Activated naive CD4-positive, alpha-beta T cell treated with anti-CD3 and anti-CD28 coated beads, Interleukin-2, amount 10 ng/mL, durations not matched to agents 7 days and 5 days (primary cell): ENCODE measurements at regions not wholly inside any gene's neighbourhood (a gene's known extent, or its start where the extent isn't known, plus 50 kb on each side); places are given as distances from the start of the nearest gene placed in this dataset.

Experiments used
- CTCF ChIA-PET: fragments of 350-600 bp; sonication (Branson Sonifier 250); formaldehyde crosslinking; loops from one replicate; lab custom pipeline; 2021; ENCODE audit warnings: antibody characterized with exemption; lab: Charles Lee
- DNase-seq: peaks from one replicate; pipeline ENCODE4 v3.0.0-alpha.2; 2020
- H3K27ac Mint-ChIP-seq: one replicate; pipeline ENCODE4 v1.8.0; 2021; ENCODE audit warnings: mild to moderate bottlenecking, moderate library complexity, mixed read lengths
- H3K27me3 Mint-ChIP-seq: one replicate; pipeline ENCODE4 v1.8.0; 2021; ENCODE audit warnings: mild to moderate bottlenecking, mixed read lengths
- H3K36me3 Mint-ChIP-seq: one replicate; pipeline ENCODE4 v1.8.0; 2021; ENCODE audit warnings: mixed read lengths
- H3K4me1 Mint-ChIP-seq: one replicate; pipeline ENCODE4 v1.8.0; 2021; ENCODE audit warnings: mixed read lengths
- H3K4me3 Mint-ChIP-seq: one replicate; pipeline ENCODE4 v1.8.0; 2021; ENCODE audit warnings: mild to moderate bottlenecking, moderate library complexity, mixed read lengths
- H3K9me3 Mint-ChIP-seq: one replicate; pipeline ENCODE4 v1.8.0; 2021; ENCODE audit warnings: mixed read lengths

- DNase-seq: no peak
- Mint-ChIP-seq H3K9me3 (peaks cover 14% of the 10 kb centered on the region), H3K4me3 (no peak overlapping the region), H3K4me1 (no peaks in the 10 kb centered on the region), H3K36me3 (no peaks in the 10 kb centered on the region), H3K27me3 (no peaks in the 10 kb centered on the region), H3K27ac (no peak overlapping the region)
- CTCF ChIA-PET: no interaction called here
Measured at GRCh38 chr4:181637186-181638105, 605.8 kb upstream of the TENM3 start.

- Mint-ChIP-seq H3K36me3 (no peaks in the 10 kb centered on the region), H3K27ac (no peak overlapping the region), H3K4me3 (no peak overlapping the region), H3K4me1 (no peaks in the 10 kb centered on the region), H3K27me3 (no peaks in the 10 kb centered on the region), H3K9me3 (peaks cover 9% of the 10 kb centered on the region)
- DNase-seq: no peak
- CTCF ChIA-PET: no interaction called here
Measured at GRCh38 chr4:181643466-181643865, 599.7 kb upstream of the TENM3 start.

GRCh38 chr4:181645489-181645888, 597.7 kb upstream of the TENM3 start:
- Mint-ChIP-seq H3K4me1 (no peaks in the 10 kb centered on the region), H3K4me3 (no peak overlapping the region), H3K27me3 (no peaks in the 10 kb centered on the region), H3K9me3 (peaks cover 12% of the 10 kb centered on the region), H3K36me3 (no peaks in the 10 kb centered on the region), H3K27ac (no peak overlapping the region)
- DNase-seq: no peak
- CTCF ChIA-PET: no interaction called here

- no peak overlapping the region for H3K27ac Mint-ChIP-seq
- H3K4me1 Mint-ChIP-seq: no peaks in the 10 kb centered on the region
- H3K36me3 Mint-ChIP-seq: no peaks in the 10 kb centered on the region
- DNase-seq: no peak
- CTCF ChIA-PET: no interaction called here
- peaks cover 10% of the 10 kb centered on the region for H3K9me3 Mint-ChIP-seq
- H3K27me3 Mint-ChIP-seq: no peaks in the 10 kb centered on the region
- H3K4me3 Mint-ChIP-seq: no peak overlapping the region
Measured at GRCh38 chr4:181646864-181647263, 596.3 kb upstream of the TENM3 start.

GRCh38 chr4:181647396-181648147, 595.6 kb upstream of the TENM3 start:
- Mint-ChIP-seq H3K36me3 (no peaks in the 10 kb centered on the region), H3K9me3 (peaks cover 11% of the 10 kb centered on the region), H3K4me1 (no peaks in the 10 kb centered on the region), H3K4me3 (no peak overlapping the region), H3K27me3 (no peaks in the 10 kb centered on the region), H3K27ac (no peak overlapping the region)
- no peak for DNase-seq
- CTCF ChIA-PET: no interaction called here

DNA sequence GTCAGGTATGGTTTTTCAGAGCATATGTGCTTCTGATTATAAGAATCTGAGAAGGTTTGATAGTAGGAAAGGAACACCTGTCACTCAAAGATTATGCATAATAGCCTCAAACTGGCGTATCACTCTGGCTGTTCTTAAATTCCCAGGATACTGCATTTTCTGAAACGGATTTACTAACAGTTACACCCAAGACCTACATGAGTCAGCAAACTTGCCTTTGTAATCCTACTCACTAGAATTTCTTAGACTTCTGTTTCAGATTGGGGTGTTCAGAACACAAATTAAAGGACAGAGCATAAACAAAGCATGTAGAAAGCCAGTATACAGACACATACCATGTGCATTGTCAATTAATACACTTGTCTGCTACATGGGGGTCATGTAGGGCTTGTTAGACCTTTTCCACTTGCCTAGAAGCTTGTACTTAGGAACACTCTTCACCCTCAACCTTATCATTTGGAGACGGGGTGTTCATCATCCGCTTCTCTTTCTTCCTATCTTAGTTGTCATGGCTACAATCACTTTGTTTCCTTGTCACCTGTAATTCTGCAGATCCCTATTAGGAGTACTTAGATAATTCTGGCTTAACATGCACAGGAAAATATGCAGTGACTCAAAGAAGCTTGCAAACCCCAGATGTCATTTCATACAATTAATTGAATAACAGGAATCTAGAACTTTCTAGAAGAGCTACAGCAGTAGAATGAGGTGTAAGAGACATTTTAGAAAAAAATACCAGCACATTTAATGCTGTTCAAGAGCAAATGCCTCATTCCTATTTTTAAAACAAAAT, 593.0 kb upstream of the TENM3 start:
- Mint-ChIP-seq H3K4me3 (no peak overlapping the region), H3K4me1 (no peaks in the 10 kb centered on the region), H3K36me3 (no peaks in the 10 kb centered on the region), H3K9me3 (peaks cover 21% of the 10 kb centered on the region), H3K27me3 (no peaks in the 10 kb centered on the region), H3K27ac (no peak overlapping the region)
- CTCF ChIA-PET: no interaction called here
- DNase-seq: no peak

DNA sequence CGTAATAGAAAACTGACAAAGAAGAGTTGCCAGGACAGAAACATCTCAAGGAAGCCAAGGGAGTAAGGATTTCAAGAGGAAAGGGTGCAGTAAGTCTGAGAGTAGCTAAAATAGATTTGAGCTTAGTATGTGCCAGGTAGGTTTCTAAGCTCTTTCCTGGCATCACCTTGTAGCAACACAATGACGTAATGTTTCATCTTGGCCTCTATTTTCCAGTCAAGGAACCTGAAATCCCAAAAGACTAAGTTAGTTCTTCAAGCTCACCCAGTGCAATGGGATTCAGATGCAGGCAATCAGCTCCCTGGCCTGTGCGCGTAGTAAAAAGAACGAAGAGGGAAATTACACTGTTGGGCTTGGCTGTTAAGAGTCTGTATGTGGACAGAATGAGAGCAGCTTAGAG, 586.5 kb upstream of the TENM3 start:
- Mint-ChIP-seq H3K27ac (no peak overlapping the region), H3K9me3 (peaks cover 21% of the 10 kb centered on the region), H3K36me3 (no peaks in the 10 kb centered on the region), H3K27me3 (no peaks in the 10 kb centered on the region), H3K4me3 (no peak overlapping the region), H3K4me1 (no peaks in the 10 kb centered on the region)
- no peak for DNase-seq
- CTCF ChIA-PET: no interaction called here

GRCh38 chr4:181659202-181659601, 584.0 kb upstream of the TENM3 start:
- CTCF ChIA-PET: no interaction called here
- Mint-ChIP-seq H3K4me3 (no peak overlapping the region), H3K9me3 (peaks cover 14% of the 10 kb centered on the region), H3K27me3 (no peaks in the 10 kb centered on the region), H3K27ac (no peak overlapping the region), H3K4me1 (no peaks in the 10 kb centered on the region), H3K36me3 (no peaks in the 10 kb centered on the region)
- DNase-seq: no peak

GRCh38 chr4:181659876-181660275, 583.3 kb upstream of the TENM3 start:
- no peaks in the 10 kb centered on the region for H3K27me3 Mint-ChIP-seq
- H3K27ac Mint-ChIP-seq: no peak overlapping the region

DNA sequence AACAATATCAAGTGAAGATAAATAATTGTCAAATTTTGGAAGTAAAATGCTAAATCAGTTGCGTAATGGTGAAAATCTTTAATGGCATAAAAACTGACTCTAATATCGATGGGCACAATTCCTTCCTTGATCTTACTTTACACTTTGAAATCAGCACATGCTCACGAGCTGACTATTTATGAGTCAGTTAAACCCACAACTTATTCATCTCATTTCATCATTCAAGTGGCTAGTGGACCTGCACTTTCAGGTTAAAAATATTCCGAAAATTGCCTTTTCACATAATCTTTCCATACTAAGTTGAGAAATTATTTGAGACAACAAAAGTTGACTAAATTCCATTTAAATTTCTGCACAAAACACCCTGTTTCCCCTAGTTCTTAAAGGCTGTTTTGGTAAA, 582.1 kb upstream of the TENM3 start:
- no peak for DNase-seq
- H3K27ac Mint-ChIP-seq: no peak overlapping the region
- no peak overlapping the region for H3K4me3 Mint-ChIP-seq
- H3K9me3 Mint-ChIP-seq: peaks cover 9% of the 10 kb centered on the region
- CTCF ChIA-PET: no interaction called here
- no peaks in the 10 kb centered on the region for H3K4me1 Mint-ChIP-seq
- no peaks in the 10 kb centered on the region for H3K36me3 Mint-ChIP-seq
- H3K27me3 Mint-ChIP-seq: no peaks in the 10 kb centered on the region

More at GRCh38 chr4:181659876-181660275, 583.3 kb upstream of the TENM3 start:
- no peaks in the 10 kb centered on the region for H3K36me3 Mint-ChIP-seq
- H3K9me3 Mint-ChIP-seq: peaks cover 16% of the 10 kb centered on the region
- no peak for DNase-seq
- H3K4me1 Mint-ChIP-seq: no peaks in the 10 kb centered on the region
- CTCF ChIA-PET: interaction anchor here (0.6 kb wide), 1 partner anchor 238 kb away, joined by 3 read pairs; no protein-coding TSS in a partner anchor
- no peak overlapping the region for H3K4me3 Mint-ChIP-seq

DNA sequence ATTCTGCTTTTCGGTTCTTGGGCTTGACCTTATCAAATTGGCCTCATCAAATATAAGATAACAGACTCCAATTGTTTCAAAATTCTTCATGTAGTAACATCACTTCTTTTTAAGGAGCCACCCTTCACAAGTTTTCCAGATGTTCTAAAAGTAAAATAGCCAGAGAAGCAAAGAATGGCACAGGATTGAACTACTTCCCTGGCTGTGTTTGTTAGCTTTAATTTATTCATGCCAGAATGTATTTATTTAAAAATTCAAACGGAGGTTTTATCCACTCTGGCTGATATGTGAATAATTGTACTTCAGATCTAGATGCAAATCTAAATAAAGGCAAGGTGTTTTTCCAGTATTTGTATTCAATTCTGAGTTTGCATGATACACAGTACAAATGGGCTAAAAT, 581.3 kb upstream of the TENM3 start:
- Mint-ChIP-seq H3K27me3 (no peaks in the 10 kb centered on the region), H3K27ac (no peak overlapping the region)

DNA sequence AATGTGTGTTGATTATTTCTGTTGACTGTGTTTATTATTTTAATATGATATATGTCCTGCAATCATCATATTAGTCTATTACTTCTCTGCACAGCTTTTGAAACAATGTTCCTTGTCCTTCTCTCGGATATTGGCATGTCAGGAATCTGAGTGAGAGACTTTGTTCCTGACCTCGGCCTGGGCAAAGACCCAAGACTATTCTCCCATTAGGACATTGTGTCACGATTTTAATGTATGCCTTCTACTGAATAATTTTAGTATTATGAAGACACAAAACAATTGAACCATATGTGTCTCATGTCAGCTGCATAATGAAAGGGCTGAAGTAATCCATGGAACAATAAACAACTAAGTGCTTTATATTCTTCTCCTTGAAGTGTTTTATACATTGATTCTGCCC, 580.8 kb upstream of the TENM3 start:
- Mint-ChIP-seq H3K9me3 (peaks cover 4% of the 10 kb centered on the region), H3K4me1 (no peaks in the 10 kb centered on the region), H3K27me3 (no peaks in the 10 kb centered on the region), H3K36me3 (no peaks in the 10 kb centered on the region), H3K4me3 (no peak overlapping the region), H3K27ac (no peak overlapping the region)
- DNase-seq: no peak
- CTCF ChIA-PET: interaction anchor here (1.1 kb wide), 1 partner anchor 28 kb away, joined by 3 read pairs; no protein-coding TSS in a partner anchor

More for the DNA sequence above, 581.3 kb upstream of the TENM3 start:
- Mint-ChIP-seq H3K4me3 (no peak overlapping the region), H3K4me1 (no peaks in the 10 kb centered on the region), H3K36me3 (no peaks in the 10 kb centered on the region), H3K9me3 (peaks cover 4% of the 10 kb centered on the region)
- CTCF ChIA-PET: interaction anchor here (1.1 kb wide), 1 partner anchor 28 kb away, joined by 3 read pairs; no protein-coding TSS in a partner anchor
- no peak for DNase-seq

DNA sequence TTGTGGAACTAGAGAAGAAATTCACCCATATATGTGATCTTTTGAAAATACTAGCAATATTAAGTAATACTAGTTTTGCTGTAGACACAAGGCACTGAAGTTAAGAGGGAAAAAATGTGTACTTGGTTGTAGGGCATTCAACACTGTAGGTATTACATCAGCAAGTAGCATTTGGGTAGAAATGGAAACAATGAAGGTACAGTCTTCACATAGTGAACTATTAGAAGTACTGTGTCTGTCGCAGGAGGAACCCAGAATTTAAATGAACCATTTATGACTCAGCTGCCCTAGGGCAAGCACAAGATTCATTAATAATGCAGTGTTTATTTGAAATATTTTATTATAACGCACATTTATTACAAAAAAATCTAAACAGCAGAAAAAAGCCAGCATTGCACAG, 572.7 kb upstream of the TENM3 start:
- H3K27ac Mint-ChIP-seq: no peak overlapping the region
- H3K4me3 Mint-ChIP-seq: no peak overlapping the region
- no peaks in the 10 kb centered on the region for H3K4me1 Mint-ChIP-seq
- CTCF ChIA-PET: no interaction called here
- no peaks in the 10 kb centered on the region for H3K36me3 Mint-ChIP-seq
- no peak for DNase-seq
- H3K9me3 Mint-ChIP-seq: peaks cover 2% of the 10 kb centered on the region
- H3K27me3 Mint-ChIP-seq: no peaks in the 10 kb centered on the region

DNA sequence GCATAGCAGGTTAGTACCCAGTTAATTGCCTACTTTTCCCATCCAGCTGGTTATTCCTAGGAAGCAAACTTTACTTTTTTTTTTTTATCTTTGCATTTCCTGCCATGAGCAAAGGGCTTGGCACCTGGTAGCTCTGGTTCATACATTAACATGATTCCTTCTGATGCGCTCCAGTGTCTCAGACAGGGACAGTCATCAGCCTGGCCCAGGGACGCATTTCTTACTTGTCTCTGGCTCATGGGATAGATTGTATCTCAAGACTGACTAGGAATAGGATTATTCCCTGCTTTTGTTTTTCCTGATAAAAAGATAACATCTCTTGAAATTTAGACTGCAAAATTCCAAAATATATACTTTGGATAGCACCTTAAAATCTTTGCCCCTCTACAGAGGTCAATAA, 571.5 kb upstream of the TENM3 start:
- CTCF ChIA-PET: no interaction called here
- Mint-ChIP-seq H3K27ac (no peak overlapping the region), H3K4me3 (no peak overlapping the region), H3K4me1 (no peaks in the 10 kb centered on the region), H3K27me3 (no peaks in the 10 kb centered on the region), H3K9me3 (peaks cover 2% of the 10 kb centered on the region), H3K36me3 (no peaks in the 10 kb centered on the region)
- no peak for DNase-seq
